Heart left ventricle (tissue), 16 donors: ENCODE measurements at regions not wholly inside any gene's neighbourhood (a gene's known extent, or its start where the extent isn't known, plus 50 kb on each side); places are given as distances from the start of the nearest gene placed in this dataset.

Experiments
- ATAC-seq, 4 donors: fragments of 200-7000 bp; cut with Tn5 transposase; one replicate each; pipeline ENCODE4 v1.9.1; 2020 to 2022; ENCODE audit warnings: moderate library complexity in 4 of 4, mild to moderate bottlenecking in 3 of 4, moderate number of reproducible peaks in 1 of 4
- DNase-seq, 5 donors: peaks; one replicate each; pipeline ENCODE4 v3.0.0-alpha.2; 2020
- H3K27ac ChIP-seq, 12 donors: fragments of 200-600 bp; sonication (generic) in 4 of 12; one replicate each; pipeline versions ENCODE4 v1.5.0 to v1.8.0; 2016 to 2022; ENCODE audit warnings: mild to moderate bottlenecking in 2 of 12
- H3K27me3 ChIP-seq, 9 donors: fragments of 200-600 bp; sonication (generic) in 2 of 9; one replicate each; pipeline versions ENCODE4 v1.5.1 to v1.8.0; 2016 to 2022; ENCODE audit warnings: mild to moderate bottlenecking in 3 of 9
- H3K36me3 ChIP-seq, 9 donors: fragments of 200-600 bp; sonication (generic) in 2 of 9; one replicate each; pipeline versions ENCODE4 v1.5.0 to v1.8.0; 2018 to 2022; ENCODE audit warnings: mild to moderate bottlenecking in 2 of 9
- H3K4me1 ChIP-seq, 12 donors: fragments of 200-600 bp; sonication (generic) in 4 of 12; one replicate each; pipeline versions ENCODE4 v1.5.0 to v1.8.0; 2016 to 2022; ENCODE audit warnings: mild to moderate bottlenecking in 3 of 12
- H3K4me3 ChIP-seq, 12 donors: fragments of 200-600 bp; sonication (generic) in 4 of 12; one replicate each; pipeline versions ENCODE4 v1.5.0 to v1.8.0; 2017 to 2022; ENCODE audit warnings: mild to moderate bottlenecking in 9 of 12, moderate library complexity in 4 of 12
- H3K9me3 ChIP-seq, 12 donors: fragments of 200-600 bp; sonication (generic) in 4 of 12; one replicate each; pipeline versions ENCODE4 v1.5.0 to v1.8.0; 2016 to 2022; ENCODE audit warnings: mild to moderate bottlenecking in 1 of 12
- CTCF ChIP-seq, 12 donors: fragments of 200-600 bp; sonication (generic) in 4 of 12; IDR thresholded peaks; one replicate each; pipeline versions ENCODE4 v1.5.0 to v1.8.0; 2018 to 2022; ENCODE audit warnings: antibody characterized with exemption in 12 of 12, mild to moderate bottlenecking in 5 of 12
- POLR2A ChIP-seq, 2 donors: fragments of 450-650 bp; IDR thresholded peaks; one replicate each; pipeline ENCODE4 v1.6.1; 2017; ENCODE audit warnings: antibody characterized with exemption in 2 of 2, mild to moderate bottlenecking in 2 of 2, moderate library complexity in 2 of 2
- WGBS, 4 donors: extraction: QIAGEN DNeasy Blood & Tissue Kit in 2 of 4; methylation state at CpG; one replicate each; pipeline versions ENCODE4 v1.1.5 to v1.1.7; 2013 to 2018; 5-methylcytosine and 5-hydroxymethylcytosine counted together
- intact Hi-C, 10 donors: fragments of 100-400 bp; cut with DNase I; formaldehyde crosslinking; loops; one replicate each; pipeline versions ENCODE4 v1.11.1 to v1.14.2; 2022
- donor health status: ischemic (EF 13 %, LVEDD 7.1; RV severe dilation, severe dysfunction).
- donor health status: healthy with polysubstance abuse.
- donor health status: DM: no; HTN: yes; CAD: no.
- donor health status: DM: no; HTN: no; CAD: no.
- donor health status: ischemic (EF 25% LVEDD 6.9; RV normal size, moderate dysfunction).
- donor health status: ischemic (EF 25% LVEDD 5.7; RV mildly dilated, moderate dysfunction).
- donor health status: healthy.
- donor health status: DM: yes; HTN: yes; CAD: no.
- donor health status: ischemic (EF 35%, LVEDD 5.7; RV mildly dilated, moderate dysfunction).
- donor health status: nonischemic (EF 11% LVEDD 7.7; RV severe dilation, severe dysfunction).
- donor health status: DM: yes; HTN: yes; CAD: no.
- donor health status: PGD.
- donor health status: ischemic (EF 29% LVEDD 5.4; RV normal size, mild dysfunction).
- donor health status: nonischemic (EF 23%, LVEDD 6.1; RV moderate dilation, normal function).

- 88 to 97% (median 92%) methylated on average over 1 of the region's 1 CpG for WGBS, 4 donors
- no peak for TF ChIP-seq CTCF (IDR thresholded peaks at IDR 0.05)
- no peak for TF ChIP-seq POLR2A (IDR thresholded peaks at IDR 0.05)
- DNase-seq = no peak
- intact Hi-C loops = no loop called here
- no peak overlapping the region for H3K4me3 ChIP-seq
- H3K27ac ChIP-seq = no peak overlapping the region
- H3K4me1 ChIP-seq = no peaks in the 10 kb centered on the region
- no peaks in the 10 kb centered on the region for H3K9me3 ChIP-seq
- no peaks in the 10 kb centered on the region for H3K27me3 ChIP-seq
- H3K36me3 ChIP-seq = no peaks in the 10 kb centered on the region
- ATAC-seq = no peak
These were observed 320.2 kb upstream of the NREP start for GRCh38 chr5:112077180-112077579.

- intact Hi-C loops = no loop called here
- WGBS, 4 donors = 82 to 97% (median 90%) methylated on average over 1 of the region's 1 CpG
These were observed 313.0 kb upstream of the NREP start for GRCh38 chr5:112070022-112070421.

GRCh38 chr5:112069329-112069728 is 312.3 kb upstream of the NREP start:
- Histone ChIP-seq H3K4me1 (no peaks in the 10 kb centered on the region), H3K27ac (no peak overlapping the region), H3K9me3 (no peaks in the 10 kb centered on the region), H3K36me3 (no peaks in the 10 kb centered on the region), H3K27me3 (no peaks in the 10 kb centered on the region), H3K4me3 (no peak overlapping the region)
- no peak for DNase-seq
- WGBS, 4 donors = 91 to 97% (median 96%) methylated on average over 3 of the region's 3 CpGs
- ATAC-seq = no peak
- TF ChIP-seq CTCF (IDR thresholded peaks at IDR 0.05) = no peak
- TF ChIP-seq POLR2A (IDR thresholded peaks at IDR 0.05) = no peak
- intact Hi-C loops = no loop called here

More at GRCh38 chr5:112070022-112070421, 313.0 kb upstream of the NREP start:
- Histone ChIP-seq H3K9me3 (no peaks in the 10 kb centered on the region), H3K4me3 (no peak overlapping the region), H3K27me3 (no peaks in the 10 kb centered on the region), H3K4me1 (no peaks in the 10 kb centered on the region), H3K36me3 (no peaks in the 10 kb centered on the region), H3K27ac (no peak overlapping the region)
- no peak for DNase-seq
- no peak for ATAC-seq
- TF ChIP-seq CTCF (IDR thresholded peaks at IDR 0.05) = no peak
- TF ChIP-seq POLR2A (IDR thresholded peaks at IDR 0.05) = no peak

- H3K9me3 ChIP-seq = no peaks in the 10 kb centered on the region
- no peaks in the 10 kb centered on the region for H3K36me3 ChIP-seq
- no peak for DNase-seq
- no peaks in the 10 kb centered on the region for H3K27me3 ChIP-seq
- H3K4me1 ChIP-seq = no peaks in the 10 kb centered on the region
- 79 to 92% (median 85%) methylated on average over 3 of the region's 3 CpGs for WGBS, 4 donors
- intact Hi-C loops = no loop called here
- no peak overlapping the region for H3K4me3 ChIP-seq
- ATAC-seq = no peak
- TF ChIP-seq CTCF (IDR thresholded peaks at IDR 0.05) (no peak), POLR2A (IDR thresholded peaks at IDR 0.05) (no peak)
- no peak overlapping the region for H3K27ac ChIP-seq
These were observed 311.6 kb upstream of the NREP start for GRCh38 chr5:112068593-112068992.
